HCT116 (cell line): ENCODE measurements at regions not wholly inside any gene's neighbourhood (a gene's known extent, or its start where the extent isn't known, plus 50 kb on each side); places are given as distances from the start of the nearest gene placed in this dataset.

ENCODE experiments used
- ATAC-seq: fragments of 200-7000 bp; cut with Tn5 transposase; 2 replicates; pipeline ENCODE4 v1.9.1; 2020; ENCODE audit warnings: mild to moderate bottlenecking, moderate library complexity
- BruUV-seq: library from RNA; stranded (reverse); fragments of 400-500 nt; replicated peaks from 2 replicates; lab custom pipeline; 2021; lab: Mats Ljungman, UMichigan
- CTCF ChIA-PET: fragments of 300-600 bp; sonication (Branson Sonifier 250); formaldehyde crosslinking; loops from one replicate; lab custom pipeline; 2021; ENCODE audit warnings: antibody characterized with exemption; lab: Charles Lee
- POLR2A ChIA-PET: fragments of 300-600, 350-600 bp; sonication (Branson Sonifier 250); formaldehyde crosslinking; loops from one replicate; lab custom pipeline; 2021; ENCODE audit warnings: antibody characterized with exemption; lab: Charles Lee
- RAD21 ChIA-PET, 2 experiments: fragments of 300-600 bp; sonication (Branson Sonifier 250); formaldehyde crosslinking; loops; one replicate each; lab custom pipeline; 2023; ENCODE audit warnings: low total read pairs in 2 of 2; ENCODE audit not compliant: uncharacterized antibody in 2 of 2, unreplicated experiment in 2 of 2, low non-redundant PET in 1 of 2; lab: Charles Lee
- DNase-seq: peaks from one replicate; pipeline ENCODE4 v3.0.0-alpha.2; 2010; ENCODE audit warnings: low read depth, low spot score
- H2AFZ ChIP-seq: fragments of 200-600 bp; shearing (Covaris generic), sonication (generic); 2 replicates; pipeline ENCODE4 v1.6.1; 2017; ENCODE audit warnings: low read depth, mixed run types, mixed read lengths, antibody characterized with exemption, low read length; ENCODE audit not compliant: poor library complexity, severe bottlenecking
- H3K27ac ChIP-seq: 2 replicates; pipeline ENCODE4 v1.5.1; 2012; ENCODE audit warnings: low read depth, low read length
- H3K27me3 ChIP-seq: fragments of 200-600 bp; sonication (generic); 2 replicates; pipeline ENCODE4 v1.6.1; 2016; ENCODE audit warnings: mixed run types, low read length, mixed read lengths; ENCODE audit not compliant: insufficient read depth
- H3K36me3 ChIP-seq, 2 experiments: fragments of 200-500 bp in 1 of 2; fragments of 200-600 bp in 1 of 2; sonication (Bioruptor generic) in 1 of 2; sonication (generic) in 1 of 2; 2 replicates each; pipeline versions ENCODE4 v1.5.1 to v1.6.1; 2014 to 2016; ENCODE audit warnings: low read length in 2 of 2, inconsistent platforms in 1 of 2, mixed read lengths in 1 of 2, mixed run types in 1 of 2; ENCODE audit not compliant: insufficient read depth in 2 of 2, control insufficient read depth in 1 of 2
- H3K4me1 ChIP-seq, 2 experiments: fragments of 200-600 bp in 1 of 2; sonication (generic) in 1 of 2; 2 replicates each; pipeline versions ENCODE4 v1.5.1 to v1.6.1; 2012 to 2017; ENCODE audit warnings: low read length in 2 of 2, inconsistent platforms in 1 of 2, mild to moderate bottlenecking in 1 of 2, mixed read lengths in 1 of 2, mixed run types in 1 of 2, moderate library complexity in 1 of 2; ENCODE audit not compliant: insufficient read depth in 2 of 2, control insufficient read depth in 1 of 2
- H3K4me2 ChIP-seq: fragments of 200-600 bp; sonication (generic); 2 replicates; pipeline ENCODE4 v1.6.1; 2017; ENCODE audit warnings: mixed run types, low read length, mixed read lengths
- H3K4me3 ChIP-seq, 2 experiments: fragments of 200-600 bp in 1 of 2; sonication (generic) in 1 of 2; replicated peaks in 1 of 2; 2 replicates each; pipeline ENCODE4 v1.5.1; 2011 to 2016; ENCODE audit warnings: low read length in 2 of 2, control low read depth in 1 of 2, low read depth in 1 of 2, mild to moderate bottlenecking in 1 of 2, mixed read lengths in 1 of 2, mixed run types in 1 of 2
- H3K79me2 ChIP-seq: fragments of 200-600 bp; sonication (generic); 2 replicates; pipeline ENCODE4 v1.6.1; 2017; ENCODE audit warnings: mild to moderate bottlenecking, mixed run types, low read length, moderate library complexity, mixed read lengths; ENCODE audit not compliant: insufficient read depth
- H3K9ac ChIP-seq: fragments of 200-600 bp; sonication (generic); 2 replicates; pipeline ENCODE4 v1.6.1; 2016; ENCODE audit warnings: low read length, mixed read lengths
- H3K9me2 ChIP-seq: fragments of 200-600 bp; sonication (generic), shearing (Covaris generic); 2 replicates; pipeline ENCODE4 v1.6.1; 2017; ENCODE audit warnings: mixed run types, mild to moderate bottlenecking, moderate library complexity; ENCODE audit not compliant: insufficient read depth
- H3K9me3 ChIP-seq, 2 experiments: fragments of 200-500 bp in 1 of 2; fragments of 200-600 bp in 1 of 2; sonication (Bioruptor generic) in 1 of 2; sonication (generic) in 1 of 2; 2 replicates each; pipeline ENCODE4 v1.6.1; 2014 to 2017; ENCODE audit warnings: low read length in 2 of 2, mixed read lengths in 2 of 2, inconsistent platforms in 1 of 2, low read depth in 1 of 2, mild to moderate bottlenecking in 1 of 2, mixed run types in 1 of 2, moderate library complexity in 1 of 2; ENCODE audit not compliant: control insufficient read depth in 1 of 2, insufficient read depth in 1 of 2
- H4K20me1 ChIP-seq: fragments of 200-600 bp; sonication (generic), shearing (Covaris generic); 2 replicates; pipeline ENCODE4 v1.6.1; 2017; ENCODE audit warnings: mixed run types, mild to moderate bottlenecking, moderate library complexity; ENCODE audit not compliant: insufficient read depth
- CEBPB ChIP-seq: IDR thresholded peaks from 2 replicates; pipeline ENCODE4 v1.6.1; 2012; ENCODE audit warnings: low read depth
- EGR1 ChIP-seq: IDR thresholded peaks from 2 replicates; pipeline ENCODE4 v1.6.1; 2012; ENCODE audit warnings: low read depth
- EZH2 ChIP-seq: fragments of 200-600 bp; sonication (generic); IDR thresholded peaks from 2 replicates; pipeline ENCODE4 v1.6.1; 2017; ENCODE audit warnings: antibody characterized with exemption, mixed run types
- FOSL1 ChIP-seq: IDR thresholded peaks from 2 replicates; pipeline ENCODE4 v1.6.1; 2012; ENCODE audit warnings: low read depth
- JUND ChIP-seq: IDR thresholded peaks from 2 replicates; pipeline ENCODE4 v1.6.1; 2012
- POLR2A ChIP-seq: IDR thresholded peaks from 2 replicates; pipeline ENCODE4 v1.7.0; 2011; ENCODE audit warnings: borderline replicate concordance; ENCODE audit not compliant: insufficient read depth, insufficient read length; ENCODE audit errors: extremely low read depth
- TCF7L2 ChIP-seq: IDR thresholded peaks from 2 replicates; pipeline ENCODE4 v1.7.0; 2011; ENCODE audit warnings: borderline replicate concordance, inconsistent platforms; ENCODE audit not compliant: insufficient read depth, insufficient read length; ENCODE audit errors: extremely low read depth
- intact Hi-C: fragments of 100-400 bp; cut with micrococcal nuclease; formaldehyde crosslinking; loops from 2 replicates; pipeline ENCODE4 v1.10.0; 2022
- TF ChIP-seq, protein P1 (sequence below): IDR thresholded peaks from 2 replicates; pipeline ENCODE4 v1.6.1; 2012
- TF ChIP-seq, protein P2 (sequence below), 3 experiments: fragments of 200-600 bp in 1 of 3; sonication (generic) in 1 of 3; IDR thresholded peaks in 2 of 3; conservative IDR thresholded peaks in 1 of 3; 2 replicates each; pipeline ENCODE4 v1.5.1; 2012 to 2017; ENCODE audit warnings: low read depth in 2 of 3, low read length in 2 of 3, antibody characterized with exemption in 1 of 3, borderline replicate concordance in 1 of 3, control low read depth in 1 of 3, mild to moderate bottlenecking in 1 of 3, mixed read lengths in 1 of 3, mixed run types in 1 of 3, moderate library complexity in 1 of 3; ENCODE audit not compliant: insufficient read depth in 1 of 3
- TF ChIP-seq, protein P3 (sequence below): IDR thresholded peaks from 2 replicates; pipeline ENCODE4 v1.6.1; 2011; ENCODE audit warnings: mild to moderate bottlenecking, low read length, moderate library complexity; ENCODE audit not compliant: insufficient replicate concordance; ENCODE audit errors: extremely low read depth

DNA sequence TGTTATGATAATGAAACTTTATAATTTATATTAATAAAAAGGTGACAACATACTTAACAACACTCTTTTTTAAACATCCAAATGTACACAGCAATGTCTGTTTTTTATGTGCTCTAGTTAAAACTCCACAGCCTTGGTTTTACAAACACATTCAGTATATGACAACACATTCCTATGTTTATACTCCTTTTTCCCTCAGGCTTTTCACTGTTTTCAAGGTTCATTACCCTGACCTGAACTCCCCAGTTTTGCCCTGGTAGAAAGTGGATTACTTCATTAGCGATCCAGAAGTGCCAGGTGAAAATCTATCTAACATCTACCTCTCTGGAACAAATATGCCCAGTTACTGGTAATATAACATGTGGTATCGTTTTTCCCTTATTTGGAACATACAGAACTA, 340.2 kb upstream of the DDHD1 start:
- Histone ChIP-seq H3K4me2 (no peak overlapping the region), H3K79me2 (no peaks in the 10 kb centered on the region), H3K36me3 (no peaks in the 10 kb centered on the region), H3K27ac (no peak overlapping the region), H3K4me1 (no peaks in the 10 kb centered on the region), H3K9ac (no peak overlapping the region), H3K9me2 (no peaks in the 10 kb centered on the region), H3K4me3 (no peak overlapping the region), H3K9me3 (no peaks in the 10 kb centered on the region), H4K20me1 (no peaks in the 10 kb centered on the region), H2AFZ (no peak overlapping the region), H3K27me3 (no peaks in the 10 kb centered on the region)
- no peak for ATAC-seq
- ChIA-PET CTCF (no interaction called here), RAD21 (no interaction called here), POLR2A (no interaction called here)
- no TSS peak for BruUV-seq
- TF ChIP-seq POLR2A (no peak), EZH2 (no peak), JUND (no peak), EGR1 (no peak), TCF7L2 (no peak), CEBPB (no peak), FOSL1 (no peak)
- TF ChIP-seq, protein P1, sequence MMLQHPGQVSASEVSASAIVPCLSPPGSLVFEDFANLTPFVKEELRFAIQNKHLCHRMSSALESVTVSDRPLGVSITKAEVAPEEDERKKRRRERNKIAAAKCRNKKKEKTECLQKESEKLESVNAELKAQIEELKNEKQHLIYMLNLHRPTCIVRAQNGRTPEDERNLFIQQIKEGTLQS, result no peak
- TF ChIP-seq, protein P2, sequence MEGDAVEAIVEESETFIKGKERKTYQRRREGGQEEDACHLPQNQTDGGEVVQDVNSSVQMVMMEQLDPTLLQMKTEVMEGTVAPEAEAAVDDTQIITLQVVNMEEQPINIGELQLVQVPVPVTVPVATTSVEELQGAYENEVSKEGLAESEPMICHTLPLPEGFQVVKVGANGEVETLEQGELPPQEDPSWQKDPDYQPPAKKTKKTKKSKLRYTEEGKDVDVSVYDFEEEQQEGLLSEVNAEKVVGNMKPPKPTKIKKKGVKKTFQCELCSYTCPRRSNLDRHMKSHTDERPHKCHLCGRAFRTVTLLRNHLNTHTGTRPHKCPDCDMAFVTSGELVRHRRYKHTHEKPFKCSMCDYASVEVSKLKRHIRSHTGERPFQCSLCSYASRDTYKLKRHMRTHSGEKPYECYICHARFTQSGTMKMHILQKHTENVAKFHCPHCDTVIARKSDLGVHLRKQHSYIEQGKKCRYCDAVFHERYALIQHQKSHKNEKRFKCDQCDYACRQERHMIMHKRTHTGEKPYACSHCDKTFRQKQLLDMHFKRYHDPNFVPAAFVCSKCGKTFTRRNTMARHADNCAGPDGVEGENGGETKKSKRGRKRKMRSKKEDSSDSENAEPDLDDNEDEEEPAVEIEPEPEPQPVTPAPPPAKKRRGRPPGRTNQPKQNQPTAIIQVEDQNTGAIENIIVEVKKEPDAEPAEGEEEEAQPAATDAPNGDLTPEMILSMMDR (IDR thresholded peaks at IDR 0.05 in 2 of 3, conservative IDR thresholded peaks at IDR 0.05 in 1 of 3; ENCODE audit: borderline replicate concordance in 1 of 3, insufficient read depth in 1 of 3, low read depth in 2 of 3, low read length in 2 of 3), result no peak
- TF ChIP-seq, protein P3, sequence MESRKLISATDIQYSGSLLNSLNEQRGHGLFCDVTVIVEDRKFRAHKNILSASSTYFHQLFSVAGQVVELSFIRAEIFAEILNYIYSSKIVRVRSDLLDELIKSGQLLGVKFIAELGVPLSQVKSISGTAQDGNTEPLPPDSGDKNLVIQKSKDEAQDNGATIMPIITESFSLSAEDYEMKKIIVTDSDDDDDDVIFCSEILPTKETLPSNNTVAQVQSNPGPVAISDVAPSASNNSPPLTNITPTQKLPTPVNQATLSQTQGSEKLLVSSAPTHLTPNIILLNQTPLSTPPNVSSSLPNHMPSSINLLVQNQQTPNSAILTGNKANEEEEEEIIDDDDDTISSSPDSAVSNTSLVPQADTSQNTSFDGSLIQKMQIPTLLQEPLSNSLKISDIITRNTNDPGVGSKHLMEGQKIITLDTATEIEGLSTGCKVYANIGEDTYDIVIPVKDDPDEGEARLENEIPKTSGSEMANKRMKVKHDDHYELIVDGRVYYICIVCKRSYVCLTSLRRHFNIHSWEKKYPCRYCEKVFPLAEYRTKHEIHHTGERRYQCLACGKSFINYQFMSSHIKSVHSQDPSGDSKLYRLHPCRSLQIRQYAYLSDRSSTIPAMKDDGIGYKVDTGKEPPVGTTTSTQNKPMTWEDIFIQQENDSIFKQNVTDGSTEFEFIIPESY, result no peak
- intact Hi-C loops, result no loop called here
- no peak for DNase-seq
